Stomach (tissue), 8 donors: ENCODE measurements at regions not wholly inside any gene's neighbourhood (a gene's known extent, or its start where the extent isn't known, plus 50 kb on each side); places are given as distances from the start of the nearest gene placed in this dataset.

Experiments used
- DNase-seq, 2 donors: peaks; one replicate each; pipeline versions ENCODE4 v3.0.0 to v3.0.0-alpha.2; 2013 to 2019
- H3K27ac ChIP-seq, 5 donors: fragments of 200-600 bp in 4 of 5; sonication (generic) in 4 of 5; one replicate each; pipeline ENCODE4 v1.5.1; 2013 to 2019; ENCODE audit warnings: mild to moderate bottlenecking in 1 of 5, moderate library complexity in 1 of 5
- H3K27me3 ChIP-seq, 3 donors: fragments of 200-600 bp; sonication (generic); one replicate each; pipeline ENCODE4 v1.5.1; 2017 to 2019; ENCODE audit warnings: mixed run types in 1 of 3
- H3K36me3 ChIP-seq, 4 donors: fragments of 200-600 bp; sonication (generic); 1 replicate in 3 of 4; 2 replicates in 1 of 4; pipeline ENCODE4 v1.5.1; 2016 to 2019
- H3K4me1 ChIP-seq, 4 donors: fragments of 200-600 bp; sonication (generic); one replicate each; pipeline ENCODE4 v1.5.1; 2016 to 2019
- H3K4me3 ChIP-seq, 4 donors: fragments of 200-600 bp; sonication (generic) in 3 of 4; one replicate each; pipeline ENCODE4 v1.5.1; 2016 to 2019; ENCODE audit warnings: mild to moderate bottlenecking in 1 of 4
- H3K9me3 ChIP-seq, 4 donors: fragments of 200-600 bp; sonication (generic); one replicate each; pipeline ENCODE4 v1.5.1; 2016 to 2019
- CTCF ChIP-seq, 7 experiments: fragments of 450-650 bp in 4 of 7; fragments of 200-600 bp in 3 of 7; sonication (generic) in 3 of 7; IDR thresholded peaks; one replicate each; pipeline ENCODE4 v1.5.1; 2016 to 2019; ENCODE audit warnings: antibody characterized with exemption in 7 of 7, control low read depth in 2 of 7, mild to moderate bottlenecking in 1 of 7
- EP300 ChIP-seq: sonication (generic); formaldehyde crosslinking; IDR thresholded peaks from one replicate; pipeline ENCODE4 v1.6.1; 2017; ENCODE audit warnings: antibody characterized with exemption
- POLR2A ChIP-seq, 4 donors: fragments of 450-650 bp; IDR thresholded peaks; one replicate each; pipeline ENCODE4 v1.6.1; 2016; ENCODE audit warnings: antibody characterized with exemption in 4 of 4, control low read depth in 2 of 4, mild to moderate bottlenecking in 1 of 4, moderate library complexity in 1 of 4
- POLR2AphosphoS5 ChIP-seq, 3 donors: sonication (generic); formaldehyde crosslinking; IDR thresholded peaks; one replicate each; pipeline ENCODE4 v1.6.1; 2016; ENCODE audit warnings: antibody characterized with exemption in 3 of 3
- WGBS, 5 donors: extraction: QIAGEN DNeasy Blood & Tissue Kit in 3 of 5; methylation state at CpG; one replicate each; pipeline versions ENCODE4 v1.1.5 to v1.1.7; 2013 to 2018; 5-methylcytosine and 5-hydroxymethylcytosine counted together
- intact Hi-C: fragments of 100-400 bp; cut with DNase I; formaldehyde crosslinking; loops from one replicate; pipeline ENCODE4 v1.15.1; 2023; ENCODE audit warnings: low total_unique reads
- donor health status: healthy with polysubstance abuse.
- donor health status: Bipolar disorder and iron deficiency.
- donor health status: healthy.

- TF ChIP-seq EP300 (no peak), CTCF (IDR thresholded peaks at IDR 0.05) (no peak), POLR2A (IDR thresholded peaks at IDR 0.05) (no peak), POLR2AphosphoS5 (IDR thresholded peaks at IDR 0.05) (no peak)
- Histone ChIP-seq H3K36me3 (no peaks in the 10 kb centered on the region), H3K4me1 (no peaks in the 10 kb centered on the region), H3K4me3 (no peak overlapping the region), H3K27ac (no peak overlapping the region), H3K27me3 (no peaks in the 10 kb centered on the region), H3K9me3 (no peaks in the 10 kb centered on the region)
- intact Hi-C loops: loop anchor here (10.0 kb wide), 1 partner anchor 699 kb away; no protein-coding TSS in a partner anchor
- no peak for DNase-seq
- 65 to 77% (median 71%) methylated on average over 8 of the region's 8 CpGs for whole genome bisulfite sequencing, 5 donors
Measured at GRCh38 chr4:181523973-181524372, 719.2 kb upstream of the TENM3 start.

- no peak for TF ChIP-seq CTCF (IDR thresholded peaks at IDR 0.05)
- no peak for TF ChIP-seq EP300
- no peak for TF ChIP-seq POLR2AphosphoS5 (IDR thresholded peaks at IDR 0.05)
- no peak for TF ChIP-seq POLR2A (IDR thresholded peaks at IDR 0.05)
- intact Hi-C loops: loop anchor here (10.0 kb wide), 1 partner anchor 700 kb away; no protein-coding TSS in a partner anchor
- WGBS, 5 donors: 81 to 90% (median 85%) methylated on average over 5 of the region's 5 CpGs
- no peak for DNase-seq
- no peak overlapping the region for H3K4me3 ChIP-seq
- H3K27ac ChIP-seq: no peak overlapping the region
- H3K27me3 ChIP-seq: no peaks in the 10 kb centered on the region
- H3K36me3 ChIP-seq: no peaks in the 10 kb centered on the region
- H3K9me3 ChIP-seq: no peaks in the 10 kb centered on the region
- no peaks in the 10 kb centered on the region for H3K4me1 ChIP-seq
Measured at GRCh38 chr4:181524499-181524898, 718.7 kb upstream of the TENM3 start.

GRCh38 chr4:181525634-181526033 lies 717.6 kb upstream of the TENM3 start:
- no peak for TF ChIP-seq POLR2A (IDR thresholded peaks at IDR 0.05)
- TF ChIP-seq EP300: no peak
- TF ChIP-seq CTCF (IDR thresholded peaks at IDR 0.05): no peak
- no peak for TF ChIP-seq POLR2AphosphoS5 (IDR thresholded peaks at IDR 0.05)
- no peaks in the 10 kb centered on the region for H3K27me3 ChIP-seq
- no peaks in the 10 kb centered on the region for H3K36me3 ChIP-seq
- 39 to 53% (median 49%) methylated on average over 3 of the region's 3 CpGs for WGBS, 5 donors
- no peaks in the 10 kb centered on the region for H3K4me1 ChIP-seq
- H3K9me3 ChIP-seq: no peaks in the 10 kb centered on the region
- DNase-seq: peak in 1 of 2 donors; percentile 29
- intact Hi-C loops: loop anchor here (5.0 to 10.0 kb wide), 2 partner anchors 383 to 701 kb away; no protein-coding TSS in a partner anchor
- H3K27ac ChIP-seq: no peak overlapping the region
- no peak overlapping the region for H3K4me3 ChIP-seq

- Histone ChIP-seq H3K9me3 (no peaks in the 10 kb centered on the region), H3K36me3 (no peaks in the 10 kb centered on the region), H3K27me3 (no peaks in the 10 kb centered on the region), H3K27ac (no peak overlapping the region), H3K4me3 (no peak overlapping the region), H3K4me1 (no peaks in the 10 kb centered on the region)
- peak; percentile 78 to 90 for DNase-seq
- TF ChIP-seq EP300 (no peak), CTCF (IDR thresholded peaks at IDR 0.05) (peak in 5 of 7 experiments; percentile 54 to 76 (median 70)), POLR2A (IDR thresholded peaks at IDR 0.05) (no peak), POLR2AphosphoS5 (IDR thresholded peaks at IDR 0.05) (no peak)
- 1 to 5% (median 4%) methylated on average over 4 of the region's 4 CpGs for WGBS, 5 donors
- intact Hi-C loops: loop anchor here (5.0 to 10.0 kb wide), 2 partner anchors 386 to 704 kb away; no protein-coding TSS in a partner anchor
Measured at GRCh38 chr4:181528570-181529184, 714.5 kb upstream of the TENM3 start.
